WTC11 (cell line): ENCODE measurements at regions not wholly inside any gene's neighbourhood (a gene's known extent, or its start where the extent isn't known, plus 50 kb on each side); places are given as distances from the start of the nearest gene placed in this dataset.

Source experiments
- ATAC-seq: fragments of 200-7000 bp; cut with Tn5 transposase; 2 replicates; pipeline ENCODE4 v1.10.0; 2021; ENCODE audit warnings: mild to moderate bottlenecking, moderate library complexity
- CTCF ChIA-PET: fragments of 300-600 bp; sonication (Branson Sonifier 250); formaldehyde crosslinking; loops from one replicate; lab custom pipeline; 2021; ENCODE audit warnings: antibody characterized with exemption; lab: Charles Lee
- POLR2A ChIA-PET: fragments of 350-600 bp; sonication (Branson Sonifier 250); formaldehyde crosslinking; loops from one replicate; lab custom pipeline; 2021; ENCODE audit warnings: antibody characterized with exemption; lab: Charles Lee
- DNase-seq: peaks from one replicate; pipeline ENCODE4 v3.0.0; 2021; ENCODE audit warnings: low spot score
- H3K27ac Mint-ChIP-seq: 2 replicates; pipeline ENCODE4 v1.8.0; 2021; ENCODE audit warnings: mixed read lengths
- H3K27me3 Mint-ChIP-seq: 2 replicates; pipeline ENCODE4 v1.8.0; 2021; ENCODE audit warnings: low read depth, mild to moderate bottlenecking, moderate library complexity, mixed read lengths
- H3K36me3 Mint-ChIP-seq: 2 replicates; pipeline ENCODE4 v1.8.0; 2021; ENCODE audit warnings: mixed read lengths
- H3K4me1 Mint-ChIP-seq: 2 replicates; pipeline ENCODE4 v1.8.0; 2022; ENCODE audit warnings: mixed read lengths
- H3K4me3 Mint-ChIP-seq: 2 replicates; pipeline ENCODE4 v1.8.0; 2021; ENCODE audit warnings: mild to moderate bottlenecking, moderate library complexity, mixed read lengths
- H3K9me3 Mint-ChIP-seq: 2 replicates; pipeline ENCODE4 v1.8.0; 2021; ENCODE audit warnings: mixed read lengths
- ATF6 ChIP-seq: sonication (generic); formaldehyde crosslinking; IDR thresholded peaks from 2 replicates; pipeline ENCODE4 v1.8.1; 2023; ENCODE audit warnings: mild to moderate bottlenecking, missing genetic modification reagents
- CREB1 ChIP-seq: sonication (generic); formaldehyde crosslinking; IDR thresholded peaks from 2 replicates; pipeline ENCODE4 v1.8.0; 2023; ENCODE audit warnings: mild to moderate bottlenecking, missing genetic modification reagents
- CTCF ChIP-seq: fragments of 200-600 bp; IDR thresholded peaks from 2 replicates; pipeline ENCODE4 v1.8.0; 2022; ENCODE audit warnings: antibody characterized with exemption
- E2F1 ChIP-seq: sonication (generic); formaldehyde crosslinking; IDR thresholded peaks from 2 replicates; pipeline ENCODE4 v1.8.0; 2022; ENCODE audit warnings: mild to moderate bottlenecking, missing genetic modification reagents
- ERG ChIP-seq: fragments of 250-450 bp; sonication (Bioruptor Pico); IDR thresholded peaks from 2 replicates; pipeline ENCODE4 v1.8.0; 2021; ENCODE audit warnings: mild to moderate bottlenecking
- ETV6 ChIP-seq: sonication (generic); formaldehyde crosslinking; IDR thresholded peaks from 2 replicates; pipeline ENCODE4 v1.8.1; 2022; ENCODE audit warnings: mild to moderate bottlenecking, missing genetic modification reagents
- FOXP1 ChIP-seq: sonication (generic); formaldehyde crosslinking; IDR thresholded peaks from 2 replicates; pipeline ENCODE4 v1.8.0; 2022; ENCODE audit warnings: missing genetic modification reagents, mild to moderate bottlenecking, moderate library complexity, borderline replicate concordance
- IRF1 ChIP-seq: sonication (generic); formaldehyde crosslinking; IDR thresholded peaks from 2 replicates; pipeline ENCODE4 v1.8.0; 2023; ENCODE audit warnings: missing genetic modification reagents
- JUN ChIP-seq: sonication (generic); formaldehyde crosslinking; IDR thresholded peaks from 2 replicates; pipeline ENCODE4 v1.8.0; 2023; ENCODE audit warnings: mild to moderate bottlenecking, missing genetic modification reagents
- MYBL2 ChIP-seq: sonication (generic); formaldehyde crosslinking; IDR thresholded peaks from 2 replicates; pipeline ENCODE4 v1.8.1; 2023; ENCODE audit warnings: mild to moderate bottlenecking, moderate library complexity, missing genetic modification reagents
- NR2C2 ChIP-seq: sonication (generic); formaldehyde crosslinking; IDR thresholded peaks from 2 replicates; pipeline ENCODE4 v1.8.0; 2022; ENCODE audit warnings: mild to moderate bottlenecking, missing genetic modification reagents
- OVOL2 ChIP-seq: fragments of 250-450 bp; sonication (Bioruptor Pico); IDR thresholded peaks from 2 replicates; pipeline ENCODE4 v1.9.0; 2021; ENCODE audit warnings: mild to moderate bottlenecking, borderline replicate concordance
- SP1 ChIP-seq: sonication (generic); formaldehyde crosslinking; conservative IDR thresholded peaks from 2 replicates; pipeline ENCODE4 v1.8.1; 2022; ENCODE audit warnings: missing genetic modification reagents
- ZNF219 ChIP-seq: sonication (generic); formaldehyde crosslinking; IDR thresholded peaks from 2 replicates; pipeline ENCODE4 v1.8.0; 2023; ENCODE audit warnings: missing genetic modification reagents, mild to moderate bottlenecking, borderline replicate concordance
- ZNF532 ChIP-seq: fragments of 250-450 bp; sonication (Bioruptor Pico); IDR thresholded peaks from 2 replicates; pipeline ENCODE4 v1.9.0; 2021; ENCODE audit warnings: mild to moderate bottlenecking, borderline replicate concordance
- ZNF671 ChIP-seq: fragments of 250-450 bp; sonication (Bioruptor Pico); IDR thresholded peaks from 2 replicates; pipeline ENCODE4 v1.8.0; 2021; ENCODE audit warnings: mild to moderate bottlenecking

GRCh38 chr3:124657138-124657537 lies 73.1 kb upstream of the UMPS start (continued):
- TF ChIP-seq CTCF (no peak), SP1 (CRISPR knock-in tag) (no peak), ZNF219 (CRISPR knock-in tag) (no peak)

- Mint-ChIP-seq H3K27me3 (no peaks in the 10 kb centered on the region), H3K4me1 (no peaks in the 10 kb centered on the region), H3K36me3 (no peaks in the 10 kb centered on the region), H3K9me3 (no peaks in the 10 kb centered on the region), H3K27ac (no peak overlapping the region; the same call in 1 of the 2 replicates), H3K4me3 (no peak overlapping the region)
- ChIA-PET CTCF (no interaction called here), POLR2A (interaction anchor here (0.7 kb wide), 1 partner anchor 20 kb away, joined by 3 read pairs; no protein-coding TSS in a partner anchor)
- no peak for TF ChIP-seq E2F1 (CRISPR knock-in tag)
- TF ChIP-seq CREB1, result no peak
- no peak for TF ChIP-seq ZNF671 (CRISPR knock-in tag)
- TF ChIP-seq IRF1 (CRISPR knock-in tag), result no peak
- TF ChIP-seq NR2C2 (CRISPR knock-in tag), result no peak
- TF ChIP-seq MYBL2 (CRISPR knock-in tag), result no peak
- no peak for TF ChIP-seq ETV6 (CRISPR knock-in tag)
- no peak for TF ChIP-seq ERG
- no peak for TF ChIP-seq OVOL2 (CRISPR knock-in tag)
- TF ChIP-seq JUN (CRISPR knock-in tag), result no peak
- TF ChIP-seq FOXP1 (CRISPR knock-in tag), result no peak
- TF ChIP-seq ZNF532 (CRISPR knock-in tag), result no peak
- TF ChIP-seq ATF6 (CRISPR knock-in tag), result no peak
- no peak for DNase-seq
- no peak for ATAC-seq
Measured at GRCh38 chr3:124658270-124658669, 72.0 kb upstream of the UMPS start.
